ENCODE measurements at regions not wholly inside any gene's neighbourhood (a gene's known extent, or its start where the extent isn't known, plus 50 kb on each side); places are given as distances from the start of the nearest gene placed in this dataset.

- TF ChIP-seq CSRNP3 (CRISPR knock-in tag; IDR thresholded peaks at IDR 0.05) (no peak), ZNF8 (CRISPR knock-in tag; IDR thresholded peaks at IDR 0.05) (no peak), TCF4 (CRISPR knock-in tag; IDR thresholded peaks at IDR 0.05; ENCODE audit: borderline replicate concordance) (no peak), PATZ1 (CRISPR knock-in tag; IDR thresholded peaks at IDR 0.05; ENCODE audit: borderline replicate concordance) (no peak), ARNTL (CRISPR knock-in tag; IDR thresholded peaks at IDR 0.05; ENCODE audit: borderline replicate concordance, low read depth) (no peak), ZFP3 (CRISPR knock-in tag; IDR thresholded peaks at IDR 0.05) (no peak), POU6F1 (CRISPR knock-in tag; IDR thresholded peaks at IDR 0.05; ENCODE audit: borderline replicate concordance, low read depth) (no peak)
Measured at GRCh38 chr4:20044966-20045365, 206.7 kb upstream of the SLIT2 start.

Data from SK-N-SH treated with all-trans-retinoic acid at 6 μM for 48 hours (cell line).